ENCODE measurements at regions not wholly inside any gene's neighbourhood (a gene's known extent, or its start where the extent isn't known, plus 50 kb on each side); places are given as distances from the start of the nearest gene placed in this dataset.

DNA sequence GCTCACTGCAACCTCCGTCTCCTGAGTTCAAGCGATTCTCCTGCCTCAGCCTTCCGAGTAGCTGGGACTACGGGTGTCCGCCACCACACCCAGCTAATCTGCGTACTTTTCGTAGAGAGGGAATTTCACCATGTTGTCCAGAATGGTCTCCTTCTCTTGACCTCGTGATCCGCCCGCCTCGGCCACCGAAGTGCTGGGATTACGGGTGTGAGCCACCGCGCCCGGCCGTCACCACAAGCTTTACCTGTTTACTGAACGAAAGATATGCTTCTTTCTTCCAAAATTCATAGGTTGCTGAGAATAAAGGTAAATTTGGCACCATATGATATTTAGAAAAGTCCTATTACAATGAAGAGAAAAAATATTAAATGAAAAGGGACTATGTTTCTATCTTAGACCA, 333.5 kb upstream of the EPHA6 start:
- TF ChIP-seq EZH2 (IDR thresholded peaks at IDR 0.05; ENCODE audit: borderline replicate concordance, low read length), result no peak
- TF ChIP-seq, protein P1, sequence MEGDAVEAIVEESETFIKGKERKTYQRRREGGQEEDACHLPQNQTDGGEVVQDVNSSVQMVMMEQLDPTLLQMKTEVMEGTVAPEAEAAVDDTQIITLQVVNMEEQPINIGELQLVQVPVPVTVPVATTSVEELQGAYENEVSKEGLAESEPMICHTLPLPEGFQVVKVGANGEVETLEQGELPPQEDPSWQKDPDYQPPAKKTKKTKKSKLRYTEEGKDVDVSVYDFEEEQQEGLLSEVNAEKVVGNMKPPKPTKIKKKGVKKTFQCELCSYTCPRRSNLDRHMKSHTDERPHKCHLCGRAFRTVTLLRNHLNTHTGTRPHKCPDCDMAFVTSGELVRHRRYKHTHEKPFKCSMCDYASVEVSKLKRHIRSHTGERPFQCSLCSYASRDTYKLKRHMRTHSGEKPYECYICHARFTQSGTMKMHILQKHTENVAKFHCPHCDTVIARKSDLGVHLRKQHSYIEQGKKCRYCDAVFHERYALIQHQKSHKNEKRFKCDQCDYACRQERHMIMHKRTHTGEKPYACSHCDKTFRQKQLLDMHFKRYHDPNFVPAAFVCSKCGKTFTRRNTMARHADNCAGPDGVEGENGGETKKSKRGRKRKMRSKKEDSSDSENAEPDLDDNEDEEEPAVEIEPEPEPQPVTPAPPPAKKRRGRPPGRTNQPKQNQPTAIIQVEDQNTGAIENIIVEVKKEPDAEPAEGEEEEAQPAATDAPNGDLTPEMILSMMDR (conservative IDR thresholded peaks at IDR 0.05 in 1 of 2, IDR thresholded peaks at IDR 0.05 in 1 of 2; ENCODE audit: extremely low read depth in 1 of 2, insufficient read depth in 1 of 2, low read depth in 1 of 2, low read length in 2 of 2), result no peak

All from mammary epithelial cell (primary cell).